Fibroblast of mammary gland (primary cell): ENCODE measurements at regions not wholly inside any gene's neighbourhood (a gene's known extent, or its start where the extent isn't known, plus 50 kb on each side); places are given as distances from the start of the nearest gene placed in this dataset.
"Not testable (repeated sequence)": the region's sequence is repeated elsewhere in the genome, so short reads cannot be mapped to it uniquely, and the experiment has no call there.

Experiments
- DNase-seq: peaks from one replicate; pipeline ENCODE4 v3.0.0-alpha.2; 2010; ENCODE audit warnings: low read depth
- H3K4me3 ChIP-seq: 2 replicates; pipeline ENCODE4 v1.5.1; 2011; ENCODE audit warnings: low read depth, mild to moderate bottlenecking, low read length, moderate library complexity; ENCODE audit not compliant: control insufficient read depth
- CTCF ChIP-seq: conservative IDR thresholded peaks from 2 replicates; pipeline ENCODE4 v1.5.1; 2011; ENCODE audit warnings: low read depth, low read length, inconsistent platforms; ENCODE audit not compliant: control insufficient read depth, insufficient read depth

DNA sequence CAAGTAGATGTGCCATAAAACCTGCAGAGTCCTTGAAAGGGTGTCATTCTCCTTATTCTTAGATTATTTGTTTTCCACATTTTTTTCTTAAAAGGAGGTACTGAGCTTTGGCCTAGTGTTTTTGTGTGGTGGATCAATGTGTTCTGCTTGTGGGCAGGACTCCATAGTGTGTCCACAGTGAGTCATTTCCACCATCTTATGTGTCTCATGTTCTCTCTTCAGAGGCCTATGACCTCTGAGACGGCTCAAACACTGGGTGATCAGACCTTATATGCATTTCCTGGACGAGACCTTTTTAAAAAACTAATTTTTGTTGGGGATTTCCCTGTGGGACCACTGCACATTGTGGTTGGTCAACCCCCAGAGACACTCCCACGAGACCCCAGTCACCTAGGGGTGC lies 93.4 kb downstream of the CHCHD4 start:
- TF ChIP-seq CTCF, result no peak
- no peak overlapping the region for H3K4me3 ChIP-seq
- peak; percentile 37 for DNase-seq

GRCh38 chr3:14029390-14029995 lies 95.2 kb downstream of the CHCHD4 start:
- H3K4me3 ChIP-seq, result not testable (repeated sequence)

DNA sequence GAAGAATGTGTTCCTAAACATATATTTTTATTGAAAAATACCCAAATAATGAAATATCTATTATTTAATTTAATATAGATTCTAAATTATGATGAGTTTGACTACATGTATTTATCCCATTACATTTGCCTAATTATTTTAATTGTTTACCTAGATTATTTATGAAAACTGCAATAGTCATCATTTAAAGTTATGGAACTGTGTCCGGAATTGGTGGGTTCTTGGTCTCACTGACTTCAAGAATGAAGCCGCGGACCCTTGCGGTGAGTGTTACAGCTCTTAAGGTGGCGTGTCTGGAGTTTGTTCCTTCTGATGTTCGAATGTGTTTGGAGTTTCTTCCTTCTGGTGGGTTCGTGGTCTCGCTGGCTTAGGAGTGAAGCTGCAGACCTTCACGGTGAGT lies 96.5 kb downstream of the CHCHD4 start:
- H3K4me3 ChIP-seq, result not testable (repeated sequence)

More at GRCh38 chr3:14029390-14029995, 95.2 kb downstream of the CHCHD4 start:
- not testable (repeated sequence) for DNase-seq

DNA sequence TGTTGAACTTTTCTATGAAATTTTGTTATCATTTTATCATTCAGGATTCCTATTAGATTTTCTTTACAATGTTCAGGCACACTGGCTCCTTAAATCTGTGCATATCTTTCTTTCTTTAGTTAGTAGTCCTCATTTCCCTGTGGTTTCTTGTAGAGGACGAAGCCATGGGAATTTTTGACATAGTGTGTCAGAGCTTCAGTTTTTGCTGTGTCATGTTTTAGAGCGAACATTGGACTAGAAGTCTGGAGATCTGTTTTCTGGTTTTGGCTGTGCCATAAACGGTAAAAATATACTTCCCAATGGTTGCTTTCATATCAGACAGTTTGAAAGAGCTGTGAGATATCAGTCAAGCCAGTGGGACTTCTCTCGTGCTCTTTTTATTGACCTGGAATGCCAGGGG lies 105.2 kb downstream of the CHCHD4 start:
- TF ChIP-seq CTCF, result no peak
- no peak overlapping the region for H3K4me3 ChIP-seq
- DNase-seq, result no peak

More for the DNA sequence above, 96.5 kb downstream of the CHCHD4 start:
- not testable (repeated sequence) for DNase-seq

- TF ChIP-seq CTCF, result no peak
- DNase-seq, result no peak
- no peak overlapping the region for H3K4me3 ChIP-seq
These were observed 107.7 kb downstream of the CHCHD4 start for GRCh38 chr3:14016900-14017475.

GRCh38 chr3:14007006-14007405 lies 117.7 kb downstream of the CHCHD4 start:
- TF ChIP-seq CTCF, result no peak
- DNase-seq, result no peak
- no peak overlapping the region for H3K4me3 ChIP-seq

DNA sequence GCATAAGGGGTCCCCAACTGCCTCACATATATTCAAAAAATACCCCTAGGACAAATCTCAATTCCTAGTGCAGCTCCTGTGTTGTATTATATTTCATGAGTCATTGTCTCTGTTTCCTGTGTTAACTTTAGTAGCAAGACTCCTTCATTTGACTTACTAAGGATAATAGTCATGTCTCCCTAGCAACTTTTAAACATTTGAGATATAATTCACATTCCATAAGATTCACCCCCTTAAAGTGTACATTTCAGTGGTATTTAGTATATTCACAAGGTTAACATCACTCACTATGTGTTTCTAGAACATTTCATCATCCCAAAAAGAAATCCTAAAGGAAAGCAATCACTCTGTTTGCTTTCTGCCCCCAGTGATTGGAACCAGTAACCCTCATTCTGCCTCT lies 121.3 kb upstream of the WNT7A start:
- no peak for DNase-seq
- H3K4me3 ChIP-seq, result no peak overlapping the region
- no peak for TF ChIP-seq CTCF

- no peak overlapping the region for H3K4me3 ChIP-seq
- TF ChIP-seq CTCF, result no peak
- no peak for DNase-seq
These were observed 120.7 kb upstream of the WNT7A start for GRCh38 chr3:14000556-14000955.
